HCT116 (cell line): ENCODE measurements at regions not wholly inside any gene's neighbourhood (a gene's known extent, or its start where the extent isn't known, plus 50 kb on each side); places are given as distances from the start of the nearest gene placed in this dataset.

Experiments
- POLR2AphosphoS5 ChIP-seq: IDR thresholded peaks from 2 replicates; pipeline ENCODE4 v1.6.1; 2011; ENCODE audit warnings: mild to moderate bottlenecking, low read depth, low read length, moderate library complexity
- RAD21 ChIP-seq: IDR thresholded peaks from 2 replicates; pipeline ENCODE4 v1.6.1; 2012; ENCODE audit warnings: low read depth, mild to moderate bottlenecking
- TF ChIP-seq, protein P1 (sequence below), 3 experiments: fragments of 200-600 bp in 1 of 3; sonication (generic) in 1 of 3; IDR thresholded peaks in 2 of 3; conservative IDR thresholded peaks in 1 of 3; 2 replicates each; pipeline ENCODE4 v1.5.1; 2012 to 2017; ENCODE audit warnings: low read depth in 2 of 3, low read length in 2 of 3, antibody characterized with exemption in 1 of 3, borderline replicate concordance in 1 of 3, control low read depth in 1 of 3, mild to moderate bottlenecking in 1 of 3, mixed read lengths in 1 of 3, mixed run types in 1 of 3, moderate library complexity in 1 of 3; ENCODE audit not compliant: insufficient read depth in 1 of 3
- TF ChIP-seq, protein P2 (sequence below): IDR thresholded peaks from 2 replicates; pipeline ENCODE4 v1.6.1; 2012; ENCODE audit warnings: low read depth

DNA sequence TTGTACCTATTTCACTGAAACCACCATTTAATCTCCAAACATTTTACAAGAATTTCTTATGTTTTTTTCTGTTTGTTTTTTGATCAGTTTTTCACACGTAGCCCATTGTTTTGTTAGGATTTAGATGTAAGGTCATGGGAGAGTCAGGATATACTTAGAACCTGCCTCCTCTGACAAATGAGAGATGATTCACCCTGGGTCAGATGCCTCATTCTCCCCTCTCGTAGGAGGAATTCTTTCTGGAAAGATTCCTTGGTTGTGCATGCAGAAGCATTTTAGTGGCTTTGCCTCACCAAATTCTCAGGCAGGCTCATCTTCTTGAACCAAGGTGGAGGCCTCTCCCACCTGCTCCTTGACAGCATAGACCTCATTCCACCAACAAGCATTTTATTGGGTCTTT lies 599.3 kb downstream of the SPRY1 start:
- TF ChIP-seq, protein P1, sequence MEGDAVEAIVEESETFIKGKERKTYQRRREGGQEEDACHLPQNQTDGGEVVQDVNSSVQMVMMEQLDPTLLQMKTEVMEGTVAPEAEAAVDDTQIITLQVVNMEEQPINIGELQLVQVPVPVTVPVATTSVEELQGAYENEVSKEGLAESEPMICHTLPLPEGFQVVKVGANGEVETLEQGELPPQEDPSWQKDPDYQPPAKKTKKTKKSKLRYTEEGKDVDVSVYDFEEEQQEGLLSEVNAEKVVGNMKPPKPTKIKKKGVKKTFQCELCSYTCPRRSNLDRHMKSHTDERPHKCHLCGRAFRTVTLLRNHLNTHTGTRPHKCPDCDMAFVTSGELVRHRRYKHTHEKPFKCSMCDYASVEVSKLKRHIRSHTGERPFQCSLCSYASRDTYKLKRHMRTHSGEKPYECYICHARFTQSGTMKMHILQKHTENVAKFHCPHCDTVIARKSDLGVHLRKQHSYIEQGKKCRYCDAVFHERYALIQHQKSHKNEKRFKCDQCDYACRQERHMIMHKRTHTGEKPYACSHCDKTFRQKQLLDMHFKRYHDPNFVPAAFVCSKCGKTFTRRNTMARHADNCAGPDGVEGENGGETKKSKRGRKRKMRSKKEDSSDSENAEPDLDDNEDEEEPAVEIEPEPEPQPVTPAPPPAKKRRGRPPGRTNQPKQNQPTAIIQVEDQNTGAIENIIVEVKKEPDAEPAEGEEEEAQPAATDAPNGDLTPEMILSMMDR (IDR thresholded peaks at IDR 0.05 in 2 of 3, conservative IDR thresholded peaks at IDR 0.05 in 1 of 3; ENCODE audit: borderline replicate concordance in 1 of 3, insufficient read depth in 1 of 3, low read depth in 2 of 3, low read length in 2 of 3), result no peak
- TF ChIP-seq, protein P2, sequence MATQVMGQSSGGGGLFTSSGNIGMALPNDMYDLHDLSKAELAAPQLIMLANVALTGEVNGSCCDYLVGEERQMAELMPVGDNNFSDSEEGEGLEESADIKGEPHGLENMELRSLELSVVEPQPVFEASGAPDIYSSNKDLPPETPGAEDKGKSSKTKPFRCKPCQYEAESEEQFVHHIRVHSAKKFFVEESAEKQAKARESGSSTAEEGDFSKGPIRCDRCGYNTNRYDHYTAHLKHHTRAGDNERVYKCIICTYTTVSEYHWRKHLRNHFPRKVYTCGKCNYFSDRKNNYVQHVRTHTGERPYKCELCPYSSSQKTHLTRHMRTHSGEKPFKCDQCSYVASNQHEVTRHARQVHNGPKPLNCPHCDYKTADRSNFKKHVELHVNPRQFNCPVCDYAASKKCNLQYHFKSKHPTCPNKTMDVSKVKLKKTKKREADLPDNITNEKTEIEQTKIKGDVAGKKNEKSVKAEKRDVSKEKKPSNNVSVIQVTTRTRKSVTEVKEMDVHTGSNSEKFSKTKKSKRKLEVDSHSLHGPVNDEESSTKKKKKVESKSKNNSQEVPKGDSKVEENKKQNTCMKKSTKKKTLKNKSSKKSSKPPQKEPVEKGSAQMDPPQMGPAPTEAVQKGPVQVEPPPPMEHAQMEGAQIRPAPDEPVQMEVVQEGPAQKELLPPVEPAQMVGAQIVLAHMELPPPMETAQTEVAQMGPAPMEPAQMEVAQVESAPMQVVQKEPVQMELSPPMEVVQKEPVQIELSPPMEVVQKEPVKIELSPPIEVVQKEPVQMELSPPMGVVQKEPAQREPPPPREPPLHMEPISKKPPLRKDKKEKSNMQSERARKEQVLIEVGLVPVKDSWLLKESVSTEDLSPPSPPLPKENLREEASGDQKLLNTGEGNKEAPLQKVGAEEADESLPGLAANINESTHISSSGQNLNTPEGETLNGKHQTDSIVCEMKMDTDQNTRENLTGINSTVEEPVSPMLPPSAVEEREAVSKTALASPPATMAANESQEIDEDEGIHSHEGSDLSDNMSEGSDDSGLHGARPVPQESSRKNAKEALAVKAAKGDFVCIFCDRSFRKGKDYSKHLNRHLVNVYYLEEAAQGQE, result no peak
- no peak for TF ChIP-seq RAD21
- TF ChIP-seq POLR2AphosphoS5, result no peak
